Neuronal stem cell (in vitro differentiated cells): ENCODE measurements at regions not wholly inside any gene's neighbourhood (a gene's known extent, or its start where the extent isn't known, plus 50 kb on each side); places are given as distances from the start of the nearest gene placed in this dataset.
"Not testable (repeated sequence)": the region's sequence is repeated elsewhere in the genome, so short reads cannot be mapped to it uniquely, and the experiment has no call there.

Source experiments
- DNase-seq: peaks from one replicate; pipeline ENCODE4 v3.0.0-alpha.2; 2013; ENCODE audit warnings: low spot score
- H2AFZ ChIP-seq: one replicate; pipeline ENCODE4 v1.6.1; 2013; ENCODE audit warnings: mild to moderate bottlenecking, low read length, inconsistent platforms
- H2AK5ac ChIP-seq: 2 replicates; pipeline ENCODE4 v1.6.1; 2013; ENCODE audit warnings: low read depth, mild to moderate bottlenecking, inconsistent platforms, low read length, moderate library complexity, mixed read lengths
- H2BK120ac ChIP-seq: 2 replicates; pipeline ENCODE4 v1.6.1; 2013; ENCODE audit warnings: low read depth, mild to moderate bottlenecking, inconsistent platforms, low read length, moderate library complexity, mixed read lengths
- H2BK12ac ChIP-seq: one replicate; pipeline ENCODE4 v1.6.1; 2013; ENCODE audit warnings: low read length, inconsistent platforms
- H2BK15ac ChIP-seq: 2 replicates; pipeline ENCODE4 v1.6.1; 2013; ENCODE audit warnings: mild to moderate bottlenecking, low read length, inconsistent platforms, mixed read lengths
- H2BK5ac ChIP-seq: one replicate; pipeline ENCODE4 v1.6.1; 2013; ENCODE audit warnings: inconsistent platforms, mild to moderate bottlenecking, low read length, moderate library complexity
- H3K14ac ChIP-seq: one replicate; pipeline ENCODE4 v1.6.1; 2013; ENCODE audit warnings: low read length, inconsistent platforms
- H3K18ac ChIP-seq: 2 replicates; pipeline ENCODE4 v1.6.1; 2013; ENCODE audit warnings: low read length, inconsistent platforms
- H3K23ac ChIP-seq: 2 replicates; pipeline ENCODE4 v1.6.1; 2013; ENCODE audit warnings: low read depth, mild to moderate bottlenecking, mixed read lengths, low read length, inconsistent platforms; ENCODE audit not compliant: poor library complexity
- H3K27ac ChIP-seq: replicated peaks from 3 replicates; pipeline ENCODE4 v1.5.1; 2013; ENCODE audit warnings: low read length, inconsistent platforms
- H3K27me3 ChIP-seq, 3 experiments: 2 replicates each; pipeline ENCODE4 v1.6.1; 2013; ENCODE audit warnings: low read length in 3 of 3, mild to moderate bottlenecking in 2 of 3, inconsistent platforms in 1 of 3, low read depth in 1 of 3, mixed read lengths in 1 of 3, moderate library complexity in 1 of 3; ENCODE audit not compliant: control insufficient read depth in 3 of 3, insufficient read depth in 3 of 3
- H3K36me3 ChIP-seq, 2 donors: replicated peaks in 1 of 2; 2 replicates each; pipeline ENCODE4 v1.6.1; 2013; ENCODE audit warnings: low read length in 2 of 2; ENCODE audit not compliant: control insufficient read depth in 2 of 2, insufficient read depth in 2 of 2
- H3K4ac ChIP-seq: 2 replicates; pipeline ENCODE4 v1.6.1; 2013; ENCODE audit warnings: inconsistent platforms, mild to moderate bottlenecking, low read length, moderate library complexity
- H3K4me1 ChIP-seq, 2 donors: 1 replicate in 1 of 2; 2 replicates in 1 of 2; pipeline ENCODE4 v1.6.1; 2013; ENCODE audit warnings: low read length in 2 of 2, low read depth in 1 of 2; ENCODE audit not compliant: control insufficient read depth in 2 of 2, insufficient read depth in 1 of 2
- H3K4me2 ChIP-seq: one replicate; pipeline ENCODE4 v1.6.1; 2013; ENCODE audit warnings: mild to moderate bottlenecking, low read length, inconsistent platforms; ENCODE audit not compliant: insufficient read depth, poor library complexity, severe bottlenecking
- H3K4me3 ChIP-seq, 2 donors: 2 replicates each; pipeline ENCODE4 v1.5.1; 2013; ENCODE audit warnings: low read length in 2 of 2, mild to moderate bottlenecking in 2 of 2, inconsistent platforms in 1 of 2, moderate library complexity in 1 of 2
- H3K79me1 ChIP-seq: one replicate; pipeline ENCODE4 v1.6.1; 2013; ENCODE audit warnings: low read depth, mild to moderate bottlenecking, inconsistent platforms, low read length, moderate library complexity
- H3K9ac ChIP-seq: one replicate; pipeline ENCODE4 v1.6.1; 2013; ENCODE audit warnings: mild to moderate bottlenecking, low read depth, low read length, inconsistent platforms; ENCODE audit not compliant: poor library complexity
- H3K9me3 ChIP-seq, 2 donors: replicated peaks in 1 of 2; 2 replicates each; pipeline versions ENCODE3 to v1.6.1; 2013; ENCODE audit warnings: low read length in 2 of 2, mild to moderate bottlenecking in 2 of 2, inconsistent platforms in 1 of 2, low read depth in 1 of 2, mixed read lengths in 1 of 2, moderate library complexity in 1 of 2; ENCODE audit not compliant: control insufficient read depth in 2 of 2, insufficient read depth in 1 of 2
- H4K8ac ChIP-seq: one replicate; pipeline ENCODE4 v1.6.1; 2013; ENCODE audit warnings: low read depth, mild to moderate bottlenecking, inconsistent platforms, low read length, moderate library complexity
- H4K91ac ChIP-seq: one replicate; pipeline ENCODE4 v1.6.1; 2013; ENCODE audit warnings: low read length, low read depth, mild to moderate bottlenecking, inconsistent platforms; ENCODE audit not compliant: poor library complexity
- WGBS, 2 donors: extraction: QIAGEN DNeasy Blood & Tissue Kit; methylation state at CpG; one replicate each; pipeline ENCODE4 v1.1.7; 2013; ENCODE audit warnings: missing lambda C conversion rate in 2 of 2, mixed read lengths in 1 of 2; ENCODE audit not compliant: insufficient read length in 2 of 2, insufficient replicate concordance in 1 of 2; ENCODE audit errors: extremely low coverage in 2 of 2; 5-methylcytosine and 5-hydroxymethylcytosine counted together

- not testable (repeated sequence) for H2BK120ac ChIP-seq, H2BK12ac ChIP-seq, H2AFZ ChIP-seq, H2BK15ac ChIP-seq, H2BK5ac ChIP-seq, H4K8ac ChIP-seq, H3K18ac ChIP-seq, H3K79me1 ChIP-seq, DNase-seq, H3K14ac ChIP-seq, H2AK5ac ChIP-seq, H3K4me3 ChIP-seq, H4K91ac ChIP-seq, H3K36me3 ChIP-seq, H3K4me1 ChIP-seq, H3K27me3 ChIP-seq, H3K4ac ChIP-seq, H3K27ac ChIP-seq, H3K9me3 ChIP-seq, H3K4me2 ChIP-seq, H3K9ac ChIP-seq, H3K23ac ChIP-seq
- WGBS, 2 donors = no CpG with 5 or more reads among the region's 10 CpGs
Measured at GRCh38 chr3:20517316-20517715, 331.3 kb upstream of the SGO1 start.

- Histone ChIP-seq H2AFZ (no peak overlapping the region), H2BK12ac (no peak overlapping the region), H2BK5ac (no peak overlapping the region), H2BK15ac (no peak overlapping the region), H3K79me1 (no peaks in the 10 kb centered on the region), H2BK120ac (no peak overlapping the region), H3K4me3 (no peak overlapping the region), H2AK5ac (no peak overlapping the region), H3K27me3 (no peaks in the 10 kb centered on the region), H3K14ac (no peak overlapping the region), H3K4me1 (no peaks in the 10 kb centered on the region), H3K4me2 (no peak overlapping the region), H4K8ac (no peak overlapping the region), H3K18ac (no peak overlapping the region), H3K4ac (no peak overlapping the region), H3K36me3 (no peaks in the 10 kb centered on the region), H3K27ac (no peak overlapping the region), H3K9me3 (no peaks in the 10 kb centered on the region), H3K23ac (no peak overlapping the region), H4K91ac (no peak overlapping the region), H3K9ac (no peak overlapping the region)
- DNase-seq = no peak
Measured at GRCh38 chr3:20516311-20516710, 330.3 kb upstream of the SGO1 start.

GRCh38 chr3:20515834-20516233 is 329.8 kb upstream of the SGO1 start:
- no peaks in the 10 kb centered on the region for H3K9me3 ChIP-seq
- no peak overlapping the region for H3K23ac ChIP-seq
- no peak overlapping the region for H2BK15ac ChIP-seq
- H3K27ac ChIP-seq = no peak overlapping the region
- H2BK12ac ChIP-seq = no peak overlapping the region
- no peaks in the 10 kb centered on the region for H3K79me1 ChIP-seq
- H2BK5ac ChIP-seq = no peak overlapping the region
- H4K8ac ChIP-seq = no peak overlapping the region
- no peak overlapping the region for H2BK120ac ChIP-seq
- no peak overlapping the region for H3K9ac ChIP-seq
- H3K14ac ChIP-seq = no peak overlapping the region
- H3K4me3 ChIP-seq = no peak overlapping the region
- no peak overlapping the region for H4K91ac ChIP-seq
- no peak overlapping the region for H3K18ac ChIP-seq
- no peaks in the 10 kb centered on the region for H3K27me3 ChIP-seq
- no peak overlapping the region for H2AK5ac ChIP-seq
- no peaks in the 10 kb centered on the region for H3K36me3 ChIP-seq
- no peak overlapping the region for H2AFZ ChIP-seq
- no peak overlapping the region for H3K4me2 ChIP-seq
- DNase-seq = no peak
- no peak overlapping the region for H3K4ac ChIP-seq
- no peaks in the 10 kb centered on the region for H3K4me1 ChIP-seq

- Histone ChIP-seq H3K36me3 (no peaks in the 10 kb centered on the region), H3K14ac (no peak overlapping the region), H3K4me3 (no peak overlapping the region), H3K18ac (no peak overlapping the region), H2BK5ac (no peak overlapping the region), H4K8ac (no peak overlapping the region), H3K27ac (no peak overlapping the region), H3K4ac (no peak overlapping the region), H3K9me3 (no peaks in the 10 kb centered on the region), H3K23ac (no peak overlapping the region), H3K4me1 (no peaks in the 10 kb centered on the region), H2AK5ac (no peak overlapping the region), H3K4me2 (no peak overlapping the region), H2BK120ac (no peak overlapping the region), H3K27me3 (no peaks in the 10 kb centered on the region), H2AFZ (no peak overlapping the region), H4K91ac (no peak overlapping the region), H3K9ac (no peak overlapping the region), H2BK15ac (no peak overlapping the region), H2BK12ac (no peak overlapping the region), H3K79me1 (no peaks in the 10 kb centered on the region)
- peak; percentile 26 for DNase-seq
- no CpG with 5 or more reads among the region's 4 CpGs for WGBS, 2 donors
Measured at GRCh38 chr3:20511863-20512505, 326.0 kb upstream of the SGO1 start.
